H1 (cell line): ENCODE measurements at regions not wholly inside any gene's neighbourhood (a gene's known extent, or its start where the extent isn't known, plus 50 kb on each side); places are given as distances from the start of the nearest gene placed in this dataset.

Source experiments
- CTCF ChIA-PET: fragments of 300-600 bp; sonication (Branson Sonifier 250); formaldehyde crosslinking; loops from one replicate; lab custom pipeline; 2021; ENCODE audit not compliant: partially characterized antibody; lab: Charles Lee
- POLR2A ChIA-PET: fragments of 300-600 bp; sonication (Branson Sonifier 250); formaldehyde crosslinking; loops from one replicate; lab custom pipeline; 2021; ENCODE audit warnings: inconsistent platforms; ENCODE audit not compliant: partially characterized antibody; lab: Charles Lee
- DNase-seq, 2 experiments: peaks; one replicate each; pipeline versions ENCODE4 v3.0.0 to v3.0.0-alpha.2; 2010 to 2022; ENCODE audit warnings: low spot score in 2 of 2, low read depth in 1 of 2, mixed read lengths in 1 of 2
- FAIRE-seq: peaks from 2 replicates; lab custom pipeline; 2011; peaks lifted over from hg19 to GRCh38; lab: Jason Lieb, UNC
- H2AFZ ChIP-seq: 2 replicates; pipeline ENCODE4 v1.8.1; 2012; ENCODE audit warnings: low read length, inconsistent platforms
- H2AK5ac ChIP-seq: 2 replicates; pipeline ENCODE4 v1.6.1; 2013; ENCODE audit warnings: low read depth, low read length
- H2BK120ac ChIP-seq: replicated peaks from 2 replicates; pipeline ENCODE3; 2013; ENCODE audit warnings: low read depth, low read length, inconsistent platforms
- H2BK12ac ChIP-seq: 2 replicates; pipeline ENCODE4 v1.6.1; 2013; ENCODE audit warnings: low read depth, low read length
- H2BK15ac ChIP-seq: 2 replicates; pipeline ENCODE4 v1.6.1; 2013; ENCODE audit warnings: low read length
- H2BK20ac ChIP-seq: 2 replicates; pipeline ENCODE4 v1.6.1; 2013; ENCODE audit warnings: low read length
- H2BK5ac ChIP-seq: 2 replicates; pipeline ENCODE4 v1.6.1; 2013; ENCODE audit warnings: low read depth, low read length
- H3K14ac ChIP-seq: 2 replicates; pipeline ENCODE4 v1.6.1; 2013; ENCODE audit warnings: inconsistent platforms; ENCODE audit not compliant: insufficient read length
- H3K18ac ChIP-seq: 2 replicates; pipeline ENCODE4 v1.6.1; 2013; ENCODE audit warnings: low read length; ENCODE audit errors: extremely low read depth
- H3K23ac ChIP-seq: 2 replicates; pipeline ENCODE4 v1.6.1; 2013; ENCODE audit warnings: inconsistent platforms; ENCODE audit not compliant: insufficient read length
- H3K23me2 ChIP-seq: 2 replicates; pipeline ENCODE4 v1.6.1; 2013; ENCODE audit warnings: low read depth, low read length
- H3K27ac ChIP-seq: 2 replicates; pipeline ENCODE4 v1.6.1; 2011; ENCODE audit warnings: low read depth, low read length, inconsistent platforms
- H3K27me3 ChIP-seq, 4 experiments: replicated peaks in 1 of 4; 1 replicate in 1 of 4; 2 replicates in 3 of 4; pipeline versions ENCODE4 v1.6.1 to v1.8.1; 2011 to 2013; ENCODE audit warnings: low read length in 3 of 4, mild to moderate bottlenecking in 3 of 4, inconsistent platforms in 2 of 4, mixed read lengths in 2 of 4, moderate library complexity in 1 of 4; ENCODE audit not compliant: control insufficient read depth in 3 of 4, insufficient read depth in 3 of 4; ENCODE audit errors: extremely low read depth in 1 of 4
- H3K36me3 ChIP-seq, 4 experiments: 2 replicates each; pipeline versions ENCODE4 v1.6.1 to v1.8.1; 2011 to 2013; ENCODE audit warnings: mild to moderate bottlenecking in 4 of 4, low read length in 3 of 4, moderate library complexity in 2 of 4, control low read depth in 1 of 4, inconsistent platforms in 1 of 4; ENCODE audit not compliant: insufficient read depth in 4 of 4, control insufficient read depth in 2 of 4
- H3K4ac ChIP-seq: replicated peaks from 2 replicates; pipeline ENCODE3; 2013; ENCODE audit warnings: low read length, low read depth, mixed read lengths, inconsistent platforms; ENCODE audit not compliant: insufficient read length
- H3K4me1 ChIP-seq, 4 experiments: replicated peaks in 1 of 4; 1 replicate in 1 of 4; 2 replicates in 3 of 4; pipeline versions ENCODE4 v1.6.1 to v1.8.1; 2011 to 2013; ENCODE audit warnings: low read length in 3 of 4, inconsistent platforms in 2 of 4, mixed read lengths in 1 of 4; ENCODE audit not compliant: insufficient read depth in 4 of 4, control insufficient read depth in 3 of 4
- H3K4me2 ChIP-seq, 2 experiments: 2 replicates each; pipeline versions ENCODE4 v1.6.1 to v1.8.1; 2011 to 2013; ENCODE audit warnings: low read depth in 2 of 2, low read length in 2 of 2, control low read depth in 1 of 2, inconsistent platforms in 1 of 2, mild to moderate bottlenecking in 1 of 2; ENCODE audit not compliant: insufficient read depth in 1 of 2
- H3K4me3 ChIP-seq, 4 experiments: fragments of 200-600, 300-600 bp in 1 of 4; sonication (generic), shearing (Covaris generic), sonication (Bioruptor Twin) in 1 of 4; 2 replicates each; pipeline versions ENCODE4 v1.5.1 to v1.8.1; 2011 to 2016; ENCODE audit warnings: low read length in 4 of 4, low read depth in 3 of 4, control low read depth in 2 of 4, inconsistent platforms in 2 of 4, mild to moderate bottlenecking in 2 of 4, mixed read lengths in 1 of 4, moderate library complexity in 1 of 4; ENCODE audit not compliant: insufficient read depth in 2 of 4; ENCODE audit errors: extremely low read depth in 1 of 4
- H3K56ac ChIP-seq: replicated peaks from 2 replicates; pipeline ENCODE3; 2013; ENCODE audit warnings: low read depth, mild to moderate bottlenecking, mixed read lengths, low read length, inconsistent platforms; ENCODE audit not compliant: insufficient read length
- H3K79me1 ChIP-seq: 2 replicates; pipeline ENCODE4 v1.6.1; 2013; ENCODE audit warnings: low read depth, low read length, control low read depth
- H3K79me2 ChIP-seq, 2 experiments: 2 replicates each; pipeline versions ENCODE4 v1.6.1 to v1.8.1; 2012 to 2013; ENCODE audit warnings: low read length in 2 of 2, mild to moderate bottlenecking in 2 of 2, inconsistent platforms in 1 of 2; ENCODE audit not compliant: insufficient read depth in 2 of 2, control insufficient read depth in 1 of 2
- H3K9ac ChIP-seq, 4 experiments: replicated peaks in 1 of 4; 1 replicate in 1 of 4; 2 replicates in 3 of 4; pipeline versions ENCODE4 v1.6.1 to v1.8.1; 2011 to 2013; ENCODE audit warnings: low read depth in 3 of 4, low read length in 3 of 4, control low read depth in 2 of 4, mild to moderate bottlenecking in 2 of 4, moderate library complexity in 2 of 4, inconsistent platforms in 1 of 4; ENCODE audit errors: extremely low read depth in 1 of 4
- H3K9me3 ChIP-seq, 2 experiments: 2 replicates each; pipeline versions ENCODE4 v1.6.1 to v1.8.1; 2012 to 2013; ENCODE audit warnings: mild to moderate bottlenecking in 2 of 2, moderate library complexity in 2 of 2, control low read depth in 1 of 2, inconsistent platforms in 1 of 2, low read depth in 1 of 2, low read length in 1 of 2, mixed read lengths in 1 of 2; ENCODE audit not compliant: insufficient read depth in 2 of 2
- H4K20me1 ChIP-seq, 2 experiments: replicated peaks in 1 of 2; 2 replicates each; pipeline versions ENCODE3 to v1.8.1; 2011 to 2013; ENCODE audit warnings: inconsistent platforms in 2 of 2, low read length in 2 of 2, mild to moderate bottlenecking in 1 of 2; ENCODE audit not compliant: insufficient read depth in 2 of 2, control insufficient read depth in 1 of 2
- H4K5ac ChIP-seq: 2 replicates; pipeline ENCODE4 v1.6.1; 2013; ENCODE audit warnings: low read length, low read depth, mixed read lengths, inconsistent platforms; ENCODE audit not compliant: insufficient read length
- H4K8ac ChIP-seq: 2 replicates; pipeline ENCODE4 v1.8.0; 2013; ENCODE audit warnings: mild to moderate bottlenecking, moderate library complexity, low read length, inconsistent platforms; ENCODE audit not compliant: insufficient read depth; ENCODE audit errors: extremely low read depth
- H4K91ac ChIP-seq: replicated peaks from 2 replicates; pipeline ENCODE3; 2013; ENCODE audit warnings: low read length, mixed read lengths, inconsistent platforms; ENCODE audit not compliant: insufficient read length
- ATF2 ChIP-seq: IDR thresholded peaks from 2 replicates; pipeline ENCODE4 v1.6.1; 2012; ENCODE audit warnings: low read length, inconsistent platforms
- BCL11A ChIP-seq, 2 experiments: IDR thresholded peaks; one replicate each; pipeline ENCODE4 v1.6.1; 2011; ENCODE audit warnings: low read depth in 2 of 2, low read length in 2 of 2, mild to moderate bottlenecking in 2 of 2
- CBX8 ChIP-seq: fragments of 300-800, 300-1000 bp; sonication (generic); IDR thresholded peaks from 2 replicates; pipeline ENCODE4 v1.7.1; 2016; ENCODE audit warnings: low read depth, low read length, borderline replicate concordance
- CHD1 ChIP-seq: IDR thresholded peaks from 2 replicates; pipeline ENCODE4 v1.6.1; 2012; ENCODE audit warnings: low read depth, low read length, improper control_type of control experiment
- EP300 ChIP-seq, 2 experiments: IDR thresholded peaks; 1 replicate in 1 of 2; 2 replicates in 1 of 2; pipeline ENCODE4 v1.6.1; 2011 to 2012; ENCODE audit warnings: low read depth in 2 of 2, low read length in 2 of 2, mild to moderate bottlenecking in 2 of 2, borderline replicate concordance in 1 of 2, inconsistent platforms in 1 of 2, moderate library complexity in 1 of 2
- KDM5A ChIP-seq: fragments of 200-600 bp; IDR thresholded peaks from 2 replicates; pipeline ENCODE4 v1.7.1; 2012; ENCODE audit warnings: mild to moderate bottlenecking, low read length, inconsistent platforms, mixed read lengths
- POU5F1 ChIP-seq: IDR thresholded peaks from 2 replicates; pipeline ENCODE4 v1.6.1; 2011; ENCODE audit warnings: low read depth, mild to moderate bottlenecking, low read length, moderate library complexity
- RAD21 ChIP-seq, 2 experiments: IDR thresholded peaks in 1 of 2; conservative IDR thresholded peaks in 1 of 2; 2 replicates each; pipeline ENCODE4 v1.6.1; 2011; ENCODE audit warnings: low read depth in 2 of 2, low read length in 2 of 2, improper control_type of control experiment in 1 of 2, inconsistent platforms in 1 of 2, mild to moderate bottlenecking in 1 of 2, moderate library complexity in 1 of 2
- SP1 ChIP-seq: IDR thresholded peaks from 2 replicates; pipeline ENCODE4 v1.6.1; 2011; ENCODE audit warnings: low read depth, low read length
- SP2 ChIP-seq: IDR thresholded peaks from 2 replicates; pipeline ENCODE4 v1.6.1; 2012; ENCODE audit warnings: mild to moderate bottlenecking, low read length, inconsistent platforms
- TBP ChIP-seq: IDR thresholded peaks from 2 replicates; pipeline ENCODE4 v1.6.1; 2011; ENCODE audit warnings: low read depth, low read length, improper control_type of control experiment
- TEAD4 ChIP-seq: IDR thresholded peaks from 2 replicates; pipeline ENCODE4 v1.6.1; 2012; ENCODE audit warnings: low read depth, low read length, inconsistent platforms, mixed read lengths
- ZNF274 ChIP-seq: IDR thresholded peaks from 2 replicates; pipeline ENCODE4 v1.7.0; 2012; ENCODE audit warnings: low read length, borderline replicate concordance; ENCODE audit errors: extremely low read depth
- WGBS, 2 experiments: shearing (Covaris generic) in 1 of 2; methylation state at CpG; one replicate each; pipeline versions ENCODE4 v1.1.6 to v1.1.7; 2013 to 2015; ENCODE audit warnings: low lambda C conversion rate in 2 of 2, mixed read lengths in 2 of 2, inconsistent platforms in 1 of 2, low coverage in 1 of 2, missing lambda C conversion rate in 1 of 2; ENCODE audit not compliant: insufficient replicate concordance in 2 of 2, insufficient coverage in 1 of 2, insufficient read length in 1 of 2; ENCODE audit errors: extremely low coverage in 1 of 2, missing lambda C conversion rate in 1 of 2; 5-methylcytosine and 5-hydroxymethylcytosine counted together

DNA sequence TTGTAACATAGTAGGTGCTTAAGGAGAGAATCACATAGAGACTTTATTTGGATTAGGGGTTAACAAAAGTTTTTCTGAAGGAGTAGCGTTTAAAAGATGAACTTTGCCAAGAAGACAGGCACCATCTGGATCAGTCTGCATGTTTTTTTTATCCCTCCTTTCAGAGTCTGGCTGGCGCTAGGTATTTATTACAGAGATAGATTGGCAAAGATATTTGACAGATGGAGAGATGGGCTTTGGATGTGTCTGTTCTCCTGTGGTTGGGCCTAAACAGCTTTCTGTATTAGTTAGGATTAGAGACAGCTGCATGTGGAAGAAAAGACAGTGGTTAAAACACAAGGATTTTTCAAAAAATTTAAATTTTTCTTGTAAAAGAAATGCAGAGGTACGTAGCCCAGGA is 133.9 kb downstream of the C12orf75 start:
- FAIRE-seq (no peak), DNase-seq (no peak)
- no peaks in the 10 kb centered on the region for H3K27me3 ChIP-seq
- no peak overlapping the region for H2AK5ac ChIP-seq
- H2AFZ ChIP-seq, result no peak overlapping the region
- H4K20me1 ChIP-seq, result no peaks in the 10 kb centered on the region
- no peak overlapping the region for H2BK20ac ChIP-seq
- H3K56ac ChIP-seq, result no peak overlapping the region
- H3K79me2 ChIP-seq, result no peaks in the 10 kb centered on the region
- no peaks in the 10 kb centered on the region for H3K23me2 ChIP-seq
- no peaks in the 10 kb centered on the region for H3K79me1 ChIP-seq
- no peak overlapping the region for H2BK5ac ChIP-seq
- H3K9me3 ChIP-seq, result no peaks in the 10 kb centered on the region
- H3K23ac ChIP-seq, result no peak overlapping the region
- H3K36me3 ChIP-seq, result no peaks in the 10 kb centered on the region
- no peak overlapping the region for H3K27ac ChIP-seq
- H3K9ac ChIP-seq, result no peak overlapping the region
- H4K91ac ChIP-seq, result no peak overlapping the region
- H3K4me1 ChIP-seq, result peaks cover 0 to 10% (median 2%) of the 10 kb centered on the region in 4 experiments; a peak in 2 of 7 replicates
- no peak overlapping the region for H2BK12ac ChIP-seq
- H3K4me3 ChIP-seq, result no peak overlapping the region
- WGBS, 2 experiments, result 67% methylated on average over 3 of the region's 3 CpGs; no CpG with 5 or more reads in 1 of the 2 experiments
- H4K5ac ChIP-seq, result no peak overlapping the region
- ChIA-PET POLR2A (no interaction called here), CTCF (interaction anchor here (1.2 to 1.9 kb wide), 3 partner anchors 27 to 685 kb away, joined by 3 to 5 read pairs (median 4); no protein-coding TSS in a partner anchor)
- no peak overlapping the region for H3K4me2 ChIP-seq
- no peak overlapping the region for H3K18ac ChIP-seq
- no peak overlapping the region for H3K14ac ChIP-seq
- H4K8ac ChIP-seq, result no peak overlapping the region
- H3K4ac ChIP-seq, result no peak overlapping the region
- H2BK15ac ChIP-seq, result no peak overlapping the region
- H2BK120ac ChIP-seq, result no peak overlapping the region
- no peak for TF ChIP-seq KDM5A
- no peak for TF ChIP-seq SP1
- no peak for TF ChIP-seq EP300 (IDR thresholded peaks at IDR 0.05; ENCODE audit: borderline replicate concordance in 1 of 2, low read depth in 2 of 2, low read length in 2 of 2)
- no peak for TF ChIP-seq RAD21 (IDR thresholded peaks at IDR 0.05 in 1 of 2, conservative IDR thresholded peaks at IDR 0.05 in 1 of 2; ENCODE audit: low read depth in 2 of 2, low read length in 2 of 2)
- TF ChIP-seq ZNF274, result no peak
- no peak for TF ChIP-seq TBP
- TF ChIP-seq BCL11A (IDR thresholded peaks at IDR 0.05; ENCODE audit: low read depth in 2 of 2, low read length in 2 of 2), result no peak
- no peak for TF ChIP-seq POU5F1
- no peak for TF ChIP-seq CHD1
- no peak for TF ChIP-seq ATF2
- TF ChIP-seq TEAD4, result no peak
- no peak for TF ChIP-seq CBX8
- no peak for TF ChIP-seq SP2
